GM23338 (cell line): ENCODE measurements at regions not wholly inside any gene's neighbourhood (a gene's known extent, or its start where the extent isn't known, plus 50 kb on each side); places are given as distances from the start of the nearest gene placed in this dataset.
"Not testable (repeated sequence)": the region's sequence is repeated elsewhere in the genome, so short reads cannot be mapped to it uniquely, and the experiment has no call there.

Experiments used
- ATAC-seq: fragments of 200-7000 bp; cut with Tn5 transposase; 3 replicates; pipeline ENCODE4 v1.9.1; 2020
- DNase-seq: peaks from one replicate; pipeline ENCODE4 v3.0.0-alpha.2; 2015; ENCODE audit warnings: low spot score
- H2AFZ ChIP-seq: fragments of 200-600 bp; sonication (generic); 2 replicates; pipeline ENCODE4 v1.8.0; 2016; ENCODE audit warnings: antibody characterized with exemption, mild to moderate bottlenecking, moderate library complexity
- H3F3A ChIP-seq: fragments of 200-600 bp; sonication (generic); replicated peaks from 2 replicates; pipeline ENCODE4 v1.8.0; 2017; ENCODE audit warnings: antibody characterized with exemption, mixed run types, low read depth
- H3K27ac ChIP-seq: fragments of 200-600 bp; sonication (generic); 2 replicates; pipeline ENCODE4 v1.6.1; 2016; ENCODE audit warnings: low read depth
- H3K27me3 ChIP-seq: fragments of 200-600 bp; sonication (generic); 2 replicates; pipeline ENCODE4 v1.8.0; 2016; ENCODE audit warnings: mild to moderate bottlenecking, mixed run types, moderate library complexity; ENCODE audit not compliant: insufficient read depth
- H3K36me3 ChIP-seq: fragments of 200-600 bp; sonication (generic); 2 replicates; pipeline ENCODE4 v1.8.0; 2016; ENCODE audit warnings: mild to moderate bottlenecking; ENCODE audit not compliant: insufficient read depth
- H3K4me1 ChIP-seq: fragments of 200-600 bp; sonication (generic); 2 replicates; pipeline ENCODE4 v1.8.0; 2016; ENCODE audit warnings: mild to moderate bottlenecking, moderate library complexity; ENCODE audit not compliant: insufficient read depth
- H3K4me2 ChIP-seq: fragments of 200-600 bp; sonication (generic); 2 replicates; pipeline ENCODE4 v1.7.1; 2017; ENCODE audit warnings: mixed run types
- H3K4me3 ChIP-seq: fragments of 200-600 bp; sonication (generic); 2 replicates; pipeline ENCODE4 v1.6.1; 2016; ENCODE audit warnings: mixed run types
- H3K79me2 ChIP-seq: fragments of 200-600 bp; sonication (generic); replicated peaks from 2 replicates; pipeline ENCODE4 v1.8.0; 2017; ENCODE audit warnings: mild to moderate bottlenecking; ENCODE audit not compliant: insufficient read depth
- H3K9me2 ChIP-seq: fragments of 200-600 bp; sonication (generic); 2 replicates; pipeline ENCODE4 v1.8.0; 2017; ENCODE audit not compliant: insufficient read depth
- H4K20me1 ChIP-seq: fragments of 200-600 bp; sonication (generic); replicated peaks from 2 replicates; pipeline ENCODE4 v1.8.0; 2017; ENCODE audit warnings: mild to moderate bottlenecking; ENCODE audit not compliant: insufficient read depth
- H3K27ac Mint-ChIP-seq: 2 replicates; pipeline ENCODE4 v1.8.0; 2020; ENCODE audit warnings: inconsistent platforms, mild to moderate bottlenecking, moderate library complexity, mixed read lengths
- H3K27me3 Mint-ChIP-seq: 3 replicates; pipeline ENCODE4 v1.8.0; 2022; ENCODE audit warnings: low read depth, mild to moderate bottlenecking, moderate library complexity, mixed read lengths, inconsistent platforms; ENCODE audit not compliant: insufficient read depth, poor library complexity
- H3K36me3 Mint-ChIP-seq: 3 replicates; pipeline ENCODE4 v1.8.0; 2021; ENCODE audit warnings: low read depth, mild to moderate bottlenecking, inconsistent platforms, moderate library complexity, mixed read lengths
- H3K4me1 Mint-ChIP-seq: 3 replicates; pipeline ENCODE4 v1.8.0; 2020; ENCODE audit warnings: mild to moderate bottlenecking, inconsistent platforms, mixed read lengths
- H3K4me3 Mint-ChIP-seq: 3 replicates; pipeline ENCODE4 v1.8.0; 2021; ENCODE audit warnings: moderate library complexity, mild to moderate bottlenecking, inconsistent platforms, mixed read lengths
- H3K9me3 Mint-ChIP-seq: 3 replicates; pipeline ENCODE4 v1.8.0; 2020; ENCODE audit warnings: moderate library complexity, mild to moderate bottlenecking, inconsistent platforms, mixed read lengths
- TF ChIP-seq, protein P1 (sequence below), 2 experiments: fragments of 200-600 bp in 1 of 2; sonication (generic) in 1 of 2; conservative IDR thresholded peaks; 2 replicates each; pipeline versions ENCODE4 v1.5.1 to v1.6.1; 2016 to 2017; ENCODE audit warnings: antibody characterized with exemption in 2 of 2, low read depth in 2 of 2, mild to moderate bottlenecking in 2 of 2, moderate library complexity in 1 of 2

DNA sequence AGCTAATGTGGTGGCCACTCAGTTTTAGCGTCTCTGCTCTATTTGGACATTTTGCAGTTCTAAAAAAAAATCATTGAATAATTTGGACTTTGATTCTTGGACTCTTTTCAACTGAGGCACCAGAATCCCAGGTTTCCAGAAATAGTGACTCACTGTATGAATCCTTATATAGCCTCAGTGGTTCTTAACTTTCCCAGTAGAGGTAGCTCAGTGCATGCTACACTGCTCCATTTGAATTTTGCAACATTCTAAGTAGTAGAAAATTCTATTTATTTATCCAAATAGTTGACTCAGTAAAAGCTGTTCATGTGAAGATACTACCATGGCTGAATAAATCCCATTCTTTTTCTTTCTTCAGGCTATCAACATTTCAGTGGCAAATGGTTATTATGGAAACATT lies 1544.0 kb downstream of the RPIA start:
- H2AFZ ChIP-seq, H3F3A ChIP-seq, H3K4me1 Mint-ChIP-seq, H3K36me3 Mint-ChIP-seq, DNase-seq, H3K4me1 ChIP-seq, ATAC-seq, H3K27ac Mint-ChIP-seq, H3K27ac ChIP-seq, H3K79me2 ChIP-seq, H3K4me3 Mint-ChIP-seq, H3K9me2 ChIP-seq, H3K27me3 ChIP-seq, H3K27me3 Mint-ChIP-seq, H3K4me2 ChIP-seq, H3K36me3 ChIP-seq, H4K20me1 ChIP-seq, H3K4me3 ChIP-seq: not testable (repeated sequence)
- peaks cover 32% of the 10 kb centered on the region for H3K9me3 Mint-ChIP-seq

DNA sequence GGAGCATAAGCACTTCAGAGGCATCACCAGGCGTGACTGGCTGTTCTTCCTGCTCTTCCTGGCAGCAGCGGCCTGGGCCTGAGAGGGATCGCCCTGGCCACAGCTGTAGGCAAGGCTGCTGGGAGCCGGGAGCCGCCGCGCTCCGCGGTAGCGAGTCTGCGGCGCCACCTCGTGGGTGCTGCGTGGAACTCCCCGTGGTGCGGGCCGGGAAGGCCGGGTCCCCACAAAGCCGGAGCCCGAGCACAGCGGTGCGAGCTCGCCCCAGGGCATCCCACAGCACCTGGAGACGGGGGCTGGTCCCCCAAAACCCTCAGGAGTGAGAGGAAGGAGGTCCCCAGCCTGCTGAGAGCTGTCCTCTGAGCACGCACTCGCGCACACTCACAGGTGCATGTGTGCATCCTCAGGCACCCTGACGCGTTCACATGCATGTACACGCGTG lies 1546.5 kb downstream of the RPIA start:
- H4K20me1 ChIP-seq, H3K27me3 Mint-ChIP-seq, H3K36me3 Mint-ChIP-seq, H3K4me2 ChIP-seq, H3K79me2 ChIP-seq, H3K27ac ChIP-seq, H3K27me3 ChIP-seq, H3K4me1 ChIP-seq, H3K4me1 Mint-ChIP-seq, H3F3A ChIP-seq, H3K9me2 ChIP-seq, H3K4me3 Mint-ChIP-seq, ATAC-seq, H3K27ac Mint-ChIP-seq, H3K4me3 ChIP-seq, H3K36me3 ChIP-seq, H2AFZ ChIP-seq: not testable (repeated sequence)
- peak; percentile 57 for DNase-seq
- TF ChIP-seq, protein P1, sequence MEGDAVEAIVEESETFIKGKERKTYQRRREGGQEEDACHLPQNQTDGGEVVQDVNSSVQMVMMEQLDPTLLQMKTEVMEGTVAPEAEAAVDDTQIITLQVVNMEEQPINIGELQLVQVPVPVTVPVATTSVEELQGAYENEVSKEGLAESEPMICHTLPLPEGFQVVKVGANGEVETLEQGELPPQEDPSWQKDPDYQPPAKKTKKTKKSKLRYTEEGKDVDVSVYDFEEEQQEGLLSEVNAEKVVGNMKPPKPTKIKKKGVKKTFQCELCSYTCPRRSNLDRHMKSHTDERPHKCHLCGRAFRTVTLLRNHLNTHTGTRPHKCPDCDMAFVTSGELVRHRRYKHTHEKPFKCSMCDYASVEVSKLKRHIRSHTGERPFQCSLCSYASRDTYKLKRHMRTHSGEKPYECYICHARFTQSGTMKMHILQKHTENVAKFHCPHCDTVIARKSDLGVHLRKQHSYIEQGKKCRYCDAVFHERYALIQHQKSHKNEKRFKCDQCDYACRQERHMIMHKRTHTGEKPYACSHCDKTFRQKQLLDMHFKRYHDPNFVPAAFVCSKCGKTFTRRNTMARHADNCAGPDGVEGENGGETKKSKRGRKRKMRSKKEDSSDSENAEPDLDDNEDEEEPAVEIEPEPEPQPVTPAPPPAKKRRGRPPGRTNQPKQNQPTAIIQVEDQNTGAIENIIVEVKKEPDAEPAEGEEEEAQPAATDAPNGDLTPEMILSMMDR (conservative IDR thresholded peaks at IDR 0.05; ENCODE audit: low read depth in 2 of 2) = peak in 1 of 2 experiments; percentile 49; a peak in 2 of 4 replicates
- H3K9me3 Mint-ChIP-seq = peaks cover 17% of the 10 kb centered on the region

DNA sequence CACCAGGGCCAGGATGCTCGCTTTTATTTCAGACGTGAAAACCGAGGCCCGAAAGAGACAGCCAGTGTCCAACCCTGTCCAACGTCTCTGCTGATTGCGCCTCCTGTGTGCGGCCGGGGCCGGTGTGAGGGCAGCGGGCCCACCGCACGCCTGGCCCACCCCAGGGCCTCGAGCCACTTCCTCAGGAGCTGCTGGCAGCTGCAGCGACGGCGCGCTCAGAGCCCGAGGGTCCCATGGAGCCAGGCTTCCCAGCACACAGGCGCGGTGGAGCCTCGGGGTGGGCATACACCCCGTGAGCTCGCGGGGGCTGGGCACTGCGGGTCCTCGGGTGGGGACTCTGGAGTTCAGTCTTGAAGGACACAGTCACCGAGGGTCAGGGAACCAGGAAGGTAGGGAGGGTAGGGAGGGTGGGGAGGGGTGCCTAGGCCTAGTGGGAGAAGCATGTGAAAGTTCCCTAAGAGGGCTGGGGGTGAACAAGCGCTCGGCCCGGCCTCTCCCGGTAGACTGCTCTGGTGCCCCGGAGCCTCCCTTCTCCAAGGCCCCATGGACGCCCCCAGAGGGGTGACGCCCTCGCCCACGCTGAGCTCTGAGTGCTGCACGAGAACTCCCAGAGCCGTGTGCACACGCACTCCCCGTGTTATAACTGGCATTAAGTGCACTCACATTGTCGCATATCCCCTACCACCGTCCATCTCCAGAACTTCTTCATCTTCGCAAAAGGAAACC lies 1547.2 kb downstream of the RPIA start:
- H3K36me3 Mint-ChIP-seq, H3K27me3 Mint-ChIP-seq: not testable (repeated sequence)

DNA sequence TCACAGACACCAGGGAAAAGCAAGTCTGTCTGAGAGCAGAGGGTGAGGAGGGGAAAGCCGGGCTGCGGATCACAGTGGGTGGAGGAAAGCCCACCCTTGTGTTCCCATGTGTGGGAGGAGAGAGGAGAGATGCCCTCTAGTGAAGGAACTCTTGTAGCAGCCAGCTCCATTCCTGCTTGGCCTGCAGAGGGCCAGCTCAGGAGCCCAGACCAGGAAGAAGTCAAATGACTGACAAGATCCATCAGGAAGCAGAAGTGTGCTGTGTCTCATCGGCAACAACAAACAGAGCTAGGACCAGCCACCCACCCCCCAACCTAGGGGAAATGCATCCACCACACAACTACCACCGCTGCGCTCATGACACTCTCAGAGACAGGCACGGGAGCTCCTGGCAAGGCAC lies 1548.3 kb downstream of the RPIA start:
- not testable (repeated sequence) for H3K36me3 Mint-ChIP-seq, H3K9me2 ChIP-seq, H3K27me3 Mint-ChIP-seq, H3K4me1 Mint-ChIP-seq, H3K4me1 ChIP-seq, H3F3A ChIP-seq, H3K27ac ChIP-seq, H3K79me2 ChIP-seq, H3K4me2 ChIP-seq, H2AFZ ChIP-seq, H4K20me1 ChIP-seq, H3K36me3 ChIP-seq, H3K4me3 Mint-ChIP-seq, H3K4me3 ChIP-seq, ATAC-seq, H3K27ac Mint-ChIP-seq, DNase-seq, H3K27me3 ChIP-seq
- H3K9me3 Mint-ChIP-seq = peaks cover 14% of the 10 kb centered on the region
- TF ChIP-seq, protein P1 (conservative IDR thresholded peaks at IDR 0.05; ENCODE audit: low read depth in 2 of 2) = peak in 1 of 2 experiments; percentile 43; a peak in 3 of 4 replicates

More for the DNA sequence above, 1547.2 kb downstream of the RPIA start:
- H3K4me1 Mint-ChIP-seq, ATAC-seq, H2AFZ ChIP-seq, H3K27ac ChIP-seq, DNase-seq, H3K27ac Mint-ChIP-seq, H3K9me2 ChIP-seq, H3K4me3 Mint-ChIP-seq, H3K79me2 ChIP-seq, H3K4me1 ChIP-seq, H3K36me3 ChIP-seq, H3K4me3 ChIP-seq, H3F3A ChIP-seq, H3K4me2 ChIP-seq, H3K27me3 ChIP-seq, H4K20me1 ChIP-seq: not testable (repeated sequence)
- H3K9me3 Mint-ChIP-seq = peaks cover 14% of the 10 kb centered on the region

DNA sequence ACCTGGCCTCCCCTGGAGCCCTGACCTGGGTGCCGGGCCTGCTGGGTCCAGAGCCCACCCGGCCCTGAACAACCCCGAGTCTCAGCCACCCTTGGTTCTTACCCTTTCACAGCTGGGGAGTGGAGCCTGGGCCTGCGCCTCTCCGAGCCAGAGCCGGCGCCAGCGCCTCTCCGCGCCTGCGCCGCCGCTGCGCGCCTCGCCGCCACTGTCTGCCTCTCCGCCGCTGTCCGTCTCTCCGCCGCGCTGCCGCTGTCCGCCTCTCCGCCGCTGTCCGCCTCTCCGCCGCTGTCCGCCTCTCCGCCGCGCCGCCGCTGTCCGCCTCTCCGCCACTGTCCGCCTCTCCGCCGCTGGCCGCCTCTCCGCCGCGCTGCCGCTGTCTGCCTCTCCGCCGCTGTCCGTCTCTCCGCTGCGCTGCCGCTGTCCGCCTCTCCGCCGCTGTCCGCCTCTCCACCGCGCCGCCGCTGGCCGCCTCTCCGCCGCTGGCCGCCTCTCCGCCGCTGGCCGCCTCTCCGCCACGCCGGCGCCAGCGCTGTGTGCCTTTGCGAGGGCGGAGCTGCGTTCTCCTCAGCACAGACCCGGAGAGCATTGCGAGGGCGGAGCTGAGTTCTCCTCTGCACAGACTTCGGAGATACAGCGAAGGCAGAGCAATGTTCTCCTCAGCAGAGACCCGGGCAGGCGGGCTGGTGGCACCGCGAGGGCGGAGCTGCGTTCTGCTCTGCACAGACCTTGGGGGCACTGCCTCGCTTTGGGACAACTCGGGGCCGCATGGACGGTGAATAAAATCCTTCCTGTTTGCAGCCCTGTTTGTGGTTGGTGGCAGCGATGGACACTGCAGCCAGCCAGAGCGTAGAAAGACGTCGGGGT lies 1553.7 kb downstream of the RPIA start:
- H3K27ac ChIP-seq, H3K4me1 ChIP-seq, H3K27me3 Mint-ChIP-seq, H3K9me2 ChIP-seq, H3K27me3 ChIP-seq, H3K27ac Mint-ChIP-seq, H3K79me2 ChIP-seq, H3F3A ChIP-seq, H3K4me1 Mint-ChIP-seq, H3K9me3 Mint-ChIP-seq, ATAC-seq, H3K36me3 Mint-ChIP-seq, H2AFZ ChIP-seq, H3K4me3 Mint-ChIP-seq, H4K20me1 ChIP-seq, H3K36me3 ChIP-seq: not testable (repeated sequence)
- H3K4me2 ChIP-seq = peak overlapping the region; percentile 73
- peak overlapping the region; percentile 48 for H3K4me3 ChIP-seq
- peak; percentile 59 for DNase-seq
